ENCODE measurements at regions not wholly inside any gene's neighbourhood (a gene's known extent, or its start where the extent isn't known, plus 50 kb on each side); places are given as distances from the start of the nearest gene placed in this dataset.

DNA sequence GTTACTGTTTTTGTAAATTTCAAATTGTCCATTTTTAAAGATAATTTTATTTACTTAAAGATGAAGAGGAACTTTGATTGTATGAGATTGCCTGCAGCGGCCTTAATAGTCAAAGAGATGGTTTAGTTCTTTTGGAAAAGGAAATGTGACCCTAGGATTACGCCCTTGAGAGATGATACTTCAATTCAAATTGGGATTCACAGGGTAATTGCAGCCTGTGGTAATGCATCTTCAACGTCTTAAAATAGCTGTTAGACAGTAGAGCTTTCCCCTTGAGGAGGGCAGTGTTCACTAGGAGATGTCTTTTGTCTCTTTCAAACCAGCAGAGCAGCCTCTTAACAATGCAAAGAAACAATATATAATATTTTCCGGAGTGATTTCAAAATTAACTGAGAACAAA is 127.1 kb downstream of the TAF11L14 start:
- ATAC-seq (no peak), DNase-seq (ENCODE audit: low spot score) (no peak)
- Histone ChIP-seq H3K36me3 (ENCODE audit: insufficient read depth) (no peaks in the 10 kb centered on the region), H4K20me1 (replicated peaks; ENCODE audit: insufficient read depth) (no peaks in the 10 kb centered on the region), H3K27ac (ENCODE audit: low read depth) (no peak overlapping the region), H3F3A (replicated peaks; ENCODE audit: low read depth) (no peaks in the 10 kb centered on the region), H3K9me2 (ENCODE audit: insufficient read depth) (peaks cover 9% of the 10 kb centered on the region; the same call in 1 of the 2 replicates), H3K4me1 (ENCODE audit: insufficient read depth) (0 out of 2 replicates have a peak, but pooled peaks cover 8% of the 10 kb centered on the region), H3K27me3 (ENCODE audit: insufficient read depth) (no peaks in the 10 kb centered on the region), H3K4me3 (no peak overlapping the region), H3K79me2 (replicated peaks; ENCODE audit: insufficient read depth) (no peaks in the 10 kb centered on the region), H2AFZ (no peak overlapping the region), H3K4me2 (no peak overlapping the region)
- H3K9me3 Mint-ChIP-seq = peaks cover 5% of the 10 kb centered on the region
- peaks cover 7% of the 10 kb centered on the region; the same call in 2 of the 3 replicates for H3K4me1 Mint-ChIP-seq
- TF ChIP-seq CTCF (conservative IDR thresholded peaks at IDR 0.05; ENCODE audit: low read depth in 2 of 2) (no peak), STAT1 (IDR thresholded peaks at IDR 0.05; ENCODE audit: unreplicated experiment) (no peak), JUNB (IDR thresholded peaks at IDR 0.05; ENCODE audit: unreplicated experiment) (no peak), NANOG (IDR thresholded peaks at IDR 0.05; ENCODE audit: borderline replicate concordance) (no peak), EZH2 (IDR thresholded peaks at IDR 0.05; ENCODE audit: low read depth, unreplicated experiment) (no peak)
- H3K27ac Mint-ChIP-seq = no peak overlapping the region
- peaks cover 2% of the 10 kb centered on the region for H3K27me3 Mint-ChIP-seq (ENCODE audit: insufficient read depth, low read depth, poor library complexity)
- H3K36me3 Mint-ChIP-seq (ENCODE audit: low read depth) = peaks cover 5% of the 10 kb centered on the region; the same call in 1 of the 3 replicates
- H3K4me3 Mint-ChIP-seq = no peak overlapping the region

DNA sequence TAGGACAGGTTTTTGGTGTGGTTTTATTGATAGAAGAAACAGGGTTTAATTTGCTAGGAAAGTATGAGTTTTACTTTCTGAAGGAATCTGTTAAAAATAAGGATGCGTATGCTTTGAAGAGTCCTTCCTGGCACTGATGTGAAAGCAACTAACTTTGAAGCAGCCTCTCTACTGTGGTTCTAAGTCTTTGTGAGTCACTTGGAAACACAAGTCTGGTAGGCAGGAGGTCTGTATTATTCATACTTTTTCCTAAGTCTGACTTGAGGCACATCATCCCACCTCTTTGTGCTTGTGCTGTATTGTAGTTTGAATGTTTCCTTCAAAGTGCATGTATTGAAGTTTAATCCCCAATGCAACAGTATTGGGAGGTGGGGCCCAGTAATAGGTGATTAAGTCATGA is 129.0 kb downstream of the TAF11L14 start:
- no peaks in the 10 kb centered on the region for H3K36me3 Mint-ChIP-seq (ENCODE audit: low read depth)
- H3K4me1 Mint-ChIP-seq = peaks cover 7% of the 10 kb centered on the region; the same call in 2 of the 3 replicates
- ATAC-seq (no peak), DNase-seq (ENCODE audit: low spot score) (no peak)
- no peak overlapping the region for H3K4me3 ChIP-seq
- no peaks in the 10 kb centered on the region; the same call in 2 of the 3 replicates for H3K9me3 Mint-ChIP-seq
- H4K20me1 ChIP-seq (replicated peaks; ENCODE audit: insufficient read depth) = no peaks in the 10 kb centered on the region
- no peak overlapping the region for H3K27ac ChIP-seq (ENCODE audit: low read depth)
- no peak overlapping the region for H3K4me2 ChIP-seq
- H3K79me2 ChIP-seq (replicated peaks; ENCODE audit: insufficient read depth) = no peaks in the 10 kb centered on the region
- H3K36me3 ChIP-seq (ENCODE audit: insufficient read depth) = no peaks in the 10 kb centered on the region
- no peaks in the 10 kb centered on the region for H3K27me3 ChIP-seq (ENCODE audit: insufficient read depth)
- H3K4me3 Mint-ChIP-seq = no peak overlapping the region
- H3F3A ChIP-seq (replicated peaks; ENCODE audit: low read depth) = no peaks in the 10 kb centered on the region
- H3K27ac Mint-ChIP-seq = no peak overlapping the region
- 0 out of 2 replicates have a peak, but pooled peaks cover 8% of the 10 kb centered on the region for H3K4me1 ChIP-seq (ENCODE audit: insufficient read depth)
- peaks cover 2% of the 10 kb centered on the region for H3K27me3 Mint-ChIP-seq (ENCODE audit: insufficient read depth, low read depth, poor library complexity)
- peaks cover 6% of the 10 kb centered on the region; the same call in 1 of the 2 replicates for H3K9me2 ChIP-seq (ENCODE audit: insufficient read depth)
- H2AFZ ChIP-seq = no peak overlapping the region; the same call in 1 of the 2 replicates
- no peak for TF ChIP-seq CTCF (conservative IDR thresholded peaks at IDR 0.05; ENCODE audit: low read depth in 2 of 2)
- no peak for TF ChIP-seq POLR2AphosphoS5 (IDR thresholded peaks at IDR 0.05; ENCODE audit: low read depth)
- no peak for TF ChIP-seq ZNF114 (CRISPR knock-in tag; IDR thresholded peaks at IDR 0.05)
- no peak for TF ChIP-seq EZH2 (IDR thresholded peaks at IDR 0.05; ENCODE audit: low read depth, unreplicated experiment)
- TF ChIP-seq, protein P1, sequence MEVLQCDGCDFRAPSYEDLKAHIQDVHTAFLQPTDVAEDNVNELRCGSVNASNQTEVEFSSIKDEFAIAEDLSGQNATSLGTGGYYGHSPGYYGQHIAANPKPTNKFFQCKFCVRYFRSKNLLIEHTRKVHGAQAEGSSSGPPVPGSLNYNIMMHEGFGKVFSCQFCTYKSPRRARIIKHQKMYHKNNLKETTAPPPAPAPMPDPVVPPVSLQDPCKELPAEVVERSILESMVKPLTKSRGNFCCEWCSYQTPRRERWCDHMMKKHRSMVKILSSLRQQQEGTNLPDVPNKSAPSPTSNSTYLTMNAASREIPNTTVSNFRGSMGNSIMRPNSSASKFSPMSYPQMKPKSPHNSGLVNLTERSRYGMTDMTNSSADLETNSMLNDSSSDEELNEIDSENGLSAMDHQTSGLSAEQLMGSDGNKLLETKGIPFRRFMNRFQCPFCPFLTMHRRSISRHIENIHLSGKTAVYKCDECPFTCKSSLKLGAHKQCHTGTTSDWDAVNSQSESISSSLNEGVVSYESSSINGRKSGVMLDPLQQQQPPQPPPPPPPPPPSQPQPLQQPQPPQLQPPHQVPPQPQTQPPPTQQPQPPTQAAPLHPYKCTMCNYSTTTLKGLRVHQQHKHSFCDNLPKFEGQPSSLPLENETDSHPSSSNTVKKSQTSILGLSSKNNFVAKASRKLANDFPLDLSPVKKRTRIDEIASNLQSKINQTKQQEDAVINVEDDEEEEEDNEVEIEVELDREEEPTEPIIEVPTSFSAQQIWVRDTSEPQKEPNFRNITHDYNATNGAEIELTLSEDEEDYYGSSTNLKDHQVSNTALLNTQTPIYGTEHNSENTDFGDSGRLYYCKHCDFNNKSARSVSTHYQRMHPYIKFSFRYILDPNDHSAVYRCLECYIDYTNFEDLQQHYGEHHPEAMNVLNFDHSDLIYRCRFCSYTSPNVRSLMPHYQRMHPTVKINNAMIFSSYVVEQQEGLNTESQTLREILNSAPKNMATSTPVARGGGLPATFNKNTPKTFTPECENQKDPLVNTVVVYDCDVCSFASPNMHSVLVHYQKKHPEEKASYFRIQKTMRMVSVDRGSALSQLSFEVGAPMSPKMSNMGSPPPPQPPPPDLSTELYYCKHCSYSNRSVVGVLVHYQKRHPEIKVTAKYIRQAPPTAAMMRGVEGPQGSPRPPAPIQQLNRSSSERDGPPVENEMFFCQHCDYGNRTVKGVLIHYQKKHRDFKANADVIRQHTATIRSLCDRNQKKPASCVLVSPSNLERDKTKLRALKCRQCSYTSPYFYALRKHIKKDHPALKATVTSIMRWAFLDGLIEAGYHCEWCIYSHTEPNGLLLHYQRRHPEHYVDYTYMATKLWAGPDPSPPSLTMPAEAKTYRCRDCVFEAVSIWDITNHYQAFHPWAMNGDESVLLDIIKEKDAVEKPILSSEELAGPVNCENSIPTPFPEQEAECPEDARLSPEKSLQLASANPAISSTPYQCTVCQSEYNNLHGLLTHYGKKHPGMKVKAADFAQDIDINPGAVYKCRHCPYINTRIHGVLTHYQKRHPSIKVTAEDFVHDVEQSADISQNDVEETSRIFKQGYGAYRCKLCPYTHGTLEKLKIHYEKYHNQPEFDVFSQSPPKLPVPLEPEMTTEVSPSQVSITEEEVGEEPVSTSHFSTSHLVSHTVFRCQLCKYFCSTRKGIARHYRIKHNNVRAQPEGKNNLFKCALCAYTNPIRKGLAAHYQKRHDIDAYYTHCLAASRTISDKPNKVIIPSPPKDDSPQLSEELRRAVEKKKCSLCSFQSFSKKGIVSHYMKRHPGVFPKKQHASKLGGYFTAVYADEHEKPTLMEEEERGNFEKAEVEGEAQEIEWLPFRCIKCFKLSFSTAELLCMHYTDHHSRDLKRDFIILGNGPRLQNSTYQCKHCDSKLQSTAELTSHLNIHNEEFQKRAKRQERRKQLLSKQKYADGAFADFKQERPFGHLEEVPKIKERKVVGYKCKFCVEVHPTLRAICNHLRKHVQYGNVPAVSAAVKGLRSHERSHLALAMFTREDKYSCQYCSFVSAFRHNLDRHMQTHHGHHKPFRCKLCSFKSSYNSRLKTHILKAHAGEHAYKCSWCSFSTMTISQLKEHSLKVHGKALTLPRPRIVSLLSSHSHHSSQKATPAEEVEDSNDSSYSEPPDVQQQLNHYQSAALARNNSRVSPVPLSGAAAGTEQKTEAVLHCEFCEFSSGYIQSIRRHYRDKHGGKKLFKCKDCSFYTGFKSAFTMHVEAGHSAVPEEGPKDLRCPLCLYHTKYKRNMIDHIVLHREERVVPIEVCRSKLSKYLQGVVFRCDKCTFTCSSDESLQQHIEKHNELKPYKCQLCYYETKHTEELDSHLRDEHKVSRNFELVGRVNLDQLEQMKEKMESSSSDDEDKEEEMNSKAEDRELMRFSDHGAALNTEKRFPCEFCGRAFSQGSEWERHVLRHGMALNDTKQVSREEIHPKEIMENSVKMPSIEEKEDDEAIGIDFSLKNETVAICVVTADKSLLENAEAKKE (CRISPR knock-in tag; IDR thresholded peaks at IDR 0.05) = no peak
- TF ChIP-seq EZH2phosphoT487 (IDR thresholded peaks at IDR 0.05; ENCODE audit: unreplicated experiment) = no peak
- TF ChIP-seq JUNB (IDR thresholded peaks at IDR 0.05; ENCODE audit: unreplicated experiment) = no peak
- no peak for TF ChIP-seq ETS1 (IDR thresholded peaks at IDR 0.05)
- no peak for TF ChIP-seq STAT1 (IDR thresholded peaks at IDR 0.05; ENCODE audit: unreplicated experiment)
- no peak for TF ChIP-seq NANOG (IDR thresholded peaks at IDR 0.05; ENCODE audit: borderline replicate concordance)
